ENCODE measurements at regions not wholly inside any gene's neighbourhood (a gene's known extent, or its start where the extent isn't known, plus 50 kb on each side); places are given as distances from the start of the nearest gene placed in this dataset.

- H4K20me1 ChIP-seq (ENCODE audit: insufficient read depth, low read length), result no peaks in the 10 kb centered on the region
- no peaks in the 10 kb centered on the region for H3K9me1 ChIP-seq (ENCODE audit: insufficient read depth, low read length)
- no peak overlapping the region for H3K18ac ChIP-seq (ENCODE audit: low read depth, low read length)
- no peak overlapping the region for H2AFZ ChIP-seq (replicated peaks; ENCODE audit: low read length, poor library complexity)
- dilution Hi-C loops (cut with HindIII; ENCODE audit: low sequenced_read_pairs, unreplicated experiment) (no loop called here), intact Hi-C loops (cut with micrococcal nuclease) (no loop called here), in situ Hi-C loops (cut with MboI; ENCODE audit: low sequenced_read_pairs) (no loop called here)
- ATAC-seq (ENCODE audit: low read depth) (no peak), DNase-seq (no peak)
- no peak overlapping the region for H2BK20ac ChIP-seq (ENCODE audit: low read depth, low read length)
- H2BK120ac ChIP-seq (ENCODE audit: low read depth, low read length), result no peak overlapping the region
- H3K14ac ChIP-seq (replicated peaks; ENCODE audit: low read depth, low read length), result no peak overlapping the region
- H3K23ac ChIP-seq (ENCODE audit: low read depth, low read length), result no peak overlapping the region
- no peak overlapping the region; the same call in 1 of the 2 replicates for H3K4me2 ChIP-seq (ENCODE audit: low read depth, low read length)
- H3K9me3 ChIP-seq (ENCODE audit: control insufficient read depth, insufficient read depth, low read length), result no peaks in the 10 kb centered on the region
- peaks cover 6% of the 10 kb centered on the region; the same call in 1 of the 2 replicates for H3K27me3 ChIP-seq (ENCODE audit: control insufficient read depth, insufficient read depth, low read length)
- H3K79me1 ChIP-seq (ENCODE audit: low read depth in 1 of 2, low read length in 2 of 2), result no peaks in the 10 kb centered on the region
- H4K5ac ChIP-seq (ENCODE audit: low read depth, low read length), result no peak overlapping the region; the same call in 1 of the 2 replicates
- WGBS, 2 experiments (ENCODE audit: extremely low coverage in 2 of 2, insufficient read length in 1 of 2), result no CpG with 5 or more reads among the region's 11 CpGs
- H3K27ac ChIP-seq (ENCODE audit: insufficient read depth, low read length), result no peak overlapping the region
- no peak overlapping the region for H4K91ac ChIP-seq (ENCODE audit: insufficient read depth, low read depth, low read length)
- no peak overlapping the region for H3K56ac ChIP-seq (ENCODE audit: extremely low read depth, insufficient read depth, low read length)
- TF ChIP-seq RCOR1 (IDR thresholded peaks at IDR 0.05; ENCODE audit: insufficient replicate concordance, low read length) (no peak), ELK1 (IDR thresholded peaks at IDR 0.05; ENCODE audit: borderline replicate concordance, low read depth, low read length) (no peak), MAFK (IDR thresholded peaks at IDR 0.05; ENCODE audit: low read depth, low read length) (no peak), SMC3 (IDR thresholded peaks at IDR 0.05; ENCODE audit: low read depth, low read length) (no peak), POLR2A (IDR thresholded peaks at IDR 0.05; ENCODE audit: low read depth, low read length) (no peak), NFE2L2 (IDR thresholded peaks at IDR 0.05; ENCODE audit: low read depth, low read length) (no peak), CEBPB (IDR thresholded peaks at IDR 0.05; ENCODE audit: low read depth, low read length) (no peak), FOS (IDR thresholded peaks at IDR 0.05; ENCODE audit: low read depth, low read length) (no peak), RFX5 (IDR thresholded peaks at IDR 0.05; ENCODE audit: low read depth, low read length) (no peak), BHLHE40 (IDR thresholded peaks at IDR 0.05; ENCODE audit: low read depth, low read length) (no peak), CHD1 (IDR thresholded peaks at IDR 0.05; ENCODE audit: low read depth, low read length) (no peak), MAZ (IDR thresholded peaks at IDR 0.05; ENCODE audit: borderline replicate concordance, low read depth, low read length) (no peak), MXI1 (IDR thresholded peaks at IDR 0.05; ENCODE audit: borderline replicate concordance, low read depth, low read length) (no peak)
- TF ChIP-seq, protein P1, sequence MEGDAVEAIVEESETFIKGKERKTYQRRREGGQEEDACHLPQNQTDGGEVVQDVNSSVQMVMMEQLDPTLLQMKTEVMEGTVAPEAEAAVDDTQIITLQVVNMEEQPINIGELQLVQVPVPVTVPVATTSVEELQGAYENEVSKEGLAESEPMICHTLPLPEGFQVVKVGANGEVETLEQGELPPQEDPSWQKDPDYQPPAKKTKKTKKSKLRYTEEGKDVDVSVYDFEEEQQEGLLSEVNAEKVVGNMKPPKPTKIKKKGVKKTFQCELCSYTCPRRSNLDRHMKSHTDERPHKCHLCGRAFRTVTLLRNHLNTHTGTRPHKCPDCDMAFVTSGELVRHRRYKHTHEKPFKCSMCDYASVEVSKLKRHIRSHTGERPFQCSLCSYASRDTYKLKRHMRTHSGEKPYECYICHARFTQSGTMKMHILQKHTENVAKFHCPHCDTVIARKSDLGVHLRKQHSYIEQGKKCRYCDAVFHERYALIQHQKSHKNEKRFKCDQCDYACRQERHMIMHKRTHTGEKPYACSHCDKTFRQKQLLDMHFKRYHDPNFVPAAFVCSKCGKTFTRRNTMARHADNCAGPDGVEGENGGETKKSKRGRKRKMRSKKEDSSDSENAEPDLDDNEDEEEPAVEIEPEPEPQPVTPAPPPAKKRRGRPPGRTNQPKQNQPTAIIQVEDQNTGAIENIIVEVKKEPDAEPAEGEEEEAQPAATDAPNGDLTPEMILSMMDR (conservative IDR thresholded peaks at IDR 0.05; ENCODE audit: low read depth, low read length), result no peak
- H2BK15ac ChIP-seq (ENCODE audit: low read depth, low read length), result no peak overlapping the region
- peaks cover 1% of the 10 kb centered on the region; the same call in 1 of the 2 replicates for H3K4me1 ChIP-seq (ENCODE audit: control insufficient read depth, insufficient read depth, low read length)
- ChIA-PET POLR2A (ENCODE audit: unreplicated experiment) (no interaction called here), CTCF (interaction anchor here (0.5 kb wide), 1 partner anchor 55 kb away, joined by 3 read pairs; no protein-coding TSS in a partner anchor)
- no peak overlapping the region for H2AK9ac ChIP-seq (replicated peaks; ENCODE audit: low read depth, low read length, poor library complexity)
- BruUV-seq (replicated peaks), result no TSS peak
- no peak overlapping the region for H2BK5ac ChIP-seq (ENCODE audit: low read depth, low read length, poor library complexity, severe bottlenecking)
- no peaks in the 10 kb centered on the region for H3K36me3 ChIP-seq (ENCODE audit: control insufficient read depth, insufficient read depth, low read length)
- no peak overlapping the region for H3K9ac ChIP-seq (ENCODE audit: low read depth, low read length)
- no peak overlapping the region for H3K4me3 ChIP-seq (ENCODE audit: insufficient read depth, low read depth, low read length)
- no peak overlapping the region for H2AK5ac ChIP-seq (ENCODE audit: low read depth, low read length)
- H4K8ac ChIP-seq (ENCODE audit: low read depth in 2 of 2, low read length in 2 of 2), result no peak overlapping the region
- H3K4ac ChIP-seq (ENCODE audit: low read depth, low read length), result no peak overlapping the region
Observed at GRCh38 chrX:69016293-69016941, 148.8 kb downstream of the PJA1 start.

All from IMR-90 (cell line).